PFSK-1 (cell line): ENCODE measurements at regions not wholly inside any gene's neighbourhood (a gene's known extent, or its start where the extent isn't known, plus 50 kb on each side); places are given as distances from the start of the nearest gene placed in this dataset.

Experiments used
- FOXP2 ChIP-seq: optimal IDR thresholded peaks from 2 replicates; pipeline ENCODE3; 2011; ENCODE audit warnings: borderline replicate concordance, control low read depth, inconsistent platforms; ENCODE audit not compliant: insufficient read depth; ENCODE audit errors: extremely low read length, extremely low read depth
- POLR2AphosphoS5 ChIP-seq: IDR thresholded peaks from 2 replicates; pipeline ENCODE4 v1.6.1; 2012; ENCODE audit warnings: low read depth, mild to moderate bottlenecking, control low read depth, low read length, moderate library complexity
- SIN3A ChIP-seq: IDR thresholded peaks from 2 replicates; pipeline ENCODE4 v1.6.1; 2012; ENCODE audit warnings: mild to moderate bottlenecking, low read length, moderate library complexity, borderline replicate concordance; ENCODE audit not compliant: insufficient read depth
- TAF1 ChIP-seq: IDR thresholded peaks from 2 replicates; pipeline ENCODE4 v1.6.1; 2012; ENCODE audit warnings: low read length, control low read depth, borderline replicate concordance; ENCODE audit not compliant: insufficient read depth
- TF ChIP-seq, protein P1 (sequence below), 2 experiments: IDR thresholded peaks; 2 replicates each; pipeline versions ENCODE4 v1.6.1 to v1.8.0; 2011 to 2012; ENCODE audit warnings: low read depth in 2 of 2, low read length in 2 of 2, control low read depth in 1 of 2, inconsistent platforms in 1 of 2, mild to moderate bottlenecking in 1 of 2, moderate library complexity in 1 of 2; ENCODE audit not compliant: insufficient read depth in 1 of 2

DNA sequence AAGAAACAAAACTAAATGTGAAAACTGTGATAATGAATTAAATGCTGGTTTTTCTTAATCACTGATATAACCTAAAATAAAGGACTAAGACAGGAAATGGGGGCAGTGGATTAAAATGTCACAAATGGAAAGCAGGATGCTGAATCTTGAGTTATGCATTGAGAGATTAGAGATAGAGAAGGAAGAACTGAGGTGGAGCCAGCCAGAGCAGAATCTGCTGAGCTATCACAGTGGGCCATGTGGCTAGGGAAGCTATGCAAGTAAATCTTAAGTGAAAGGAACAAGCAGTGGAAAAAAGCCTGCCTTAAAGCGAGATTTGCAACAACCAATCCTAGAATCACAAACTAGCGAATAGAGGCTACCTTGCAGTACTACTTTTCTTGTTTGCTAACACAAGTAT, 188.5 kb upstream of the RASA1 start:
- no peak for TF ChIP-seq FOXP2
- no peak for TF ChIP-seq TAF1
- TF ChIP-seq, protein P1, sequence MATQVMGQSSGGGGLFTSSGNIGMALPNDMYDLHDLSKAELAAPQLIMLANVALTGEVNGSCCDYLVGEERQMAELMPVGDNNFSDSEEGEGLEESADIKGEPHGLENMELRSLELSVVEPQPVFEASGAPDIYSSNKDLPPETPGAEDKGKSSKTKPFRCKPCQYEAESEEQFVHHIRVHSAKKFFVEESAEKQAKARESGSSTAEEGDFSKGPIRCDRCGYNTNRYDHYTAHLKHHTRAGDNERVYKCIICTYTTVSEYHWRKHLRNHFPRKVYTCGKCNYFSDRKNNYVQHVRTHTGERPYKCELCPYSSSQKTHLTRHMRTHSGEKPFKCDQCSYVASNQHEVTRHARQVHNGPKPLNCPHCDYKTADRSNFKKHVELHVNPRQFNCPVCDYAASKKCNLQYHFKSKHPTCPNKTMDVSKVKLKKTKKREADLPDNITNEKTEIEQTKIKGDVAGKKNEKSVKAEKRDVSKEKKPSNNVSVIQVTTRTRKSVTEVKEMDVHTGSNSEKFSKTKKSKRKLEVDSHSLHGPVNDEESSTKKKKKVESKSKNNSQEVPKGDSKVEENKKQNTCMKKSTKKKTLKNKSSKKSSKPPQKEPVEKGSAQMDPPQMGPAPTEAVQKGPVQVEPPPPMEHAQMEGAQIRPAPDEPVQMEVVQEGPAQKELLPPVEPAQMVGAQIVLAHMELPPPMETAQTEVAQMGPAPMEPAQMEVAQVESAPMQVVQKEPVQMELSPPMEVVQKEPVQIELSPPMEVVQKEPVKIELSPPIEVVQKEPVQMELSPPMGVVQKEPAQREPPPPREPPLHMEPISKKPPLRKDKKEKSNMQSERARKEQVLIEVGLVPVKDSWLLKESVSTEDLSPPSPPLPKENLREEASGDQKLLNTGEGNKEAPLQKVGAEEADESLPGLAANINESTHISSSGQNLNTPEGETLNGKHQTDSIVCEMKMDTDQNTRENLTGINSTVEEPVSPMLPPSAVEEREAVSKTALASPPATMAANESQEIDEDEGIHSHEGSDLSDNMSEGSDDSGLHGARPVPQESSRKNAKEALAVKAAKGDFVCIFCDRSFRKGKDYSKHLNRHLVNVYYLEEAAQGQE (IDR thresholded peaks at IDR 0.05; ENCODE audit: insufficient read depth in 1 of 2, low read depth in 2 of 2, low read length in 2 of 2): no peak
- no peak for TF ChIP-seq POLR2AphosphoS5
- TF ChIP-seq SIN3A: no peak

DNA sequence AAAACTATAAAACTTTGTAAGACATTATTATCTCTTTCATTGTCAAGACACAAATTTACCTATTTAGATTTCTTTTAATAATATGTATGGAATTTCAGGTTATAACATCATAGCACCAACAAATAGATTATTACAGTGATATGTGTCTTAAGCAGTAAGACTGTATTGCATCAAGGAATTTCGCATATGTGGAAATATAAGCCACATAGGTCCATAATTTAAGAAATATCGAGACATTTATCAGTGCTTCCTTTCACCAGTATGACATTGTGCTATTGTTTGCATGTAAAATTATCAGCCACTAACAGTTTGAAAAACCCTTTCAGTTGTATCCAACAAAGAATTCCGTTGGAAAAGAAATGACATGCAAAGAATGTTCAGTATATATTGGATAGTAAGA, 186.7 kb upstream of the RASA1 start:
- TF ChIP-seq POLR2AphosphoS5: no peak
- TF ChIP-seq SIN3A: no peak
- TF ChIP-seq TAF1: no peak
- TF ChIP-seq, protein P1 (IDR thresholded peaks at IDR 0.05; ENCODE audit: insufficient read depth in 1 of 2, low read depth in 2 of 2, low read length in 2 of 2): no peak
- TF ChIP-seq FOXP2: no peak

DNA sequence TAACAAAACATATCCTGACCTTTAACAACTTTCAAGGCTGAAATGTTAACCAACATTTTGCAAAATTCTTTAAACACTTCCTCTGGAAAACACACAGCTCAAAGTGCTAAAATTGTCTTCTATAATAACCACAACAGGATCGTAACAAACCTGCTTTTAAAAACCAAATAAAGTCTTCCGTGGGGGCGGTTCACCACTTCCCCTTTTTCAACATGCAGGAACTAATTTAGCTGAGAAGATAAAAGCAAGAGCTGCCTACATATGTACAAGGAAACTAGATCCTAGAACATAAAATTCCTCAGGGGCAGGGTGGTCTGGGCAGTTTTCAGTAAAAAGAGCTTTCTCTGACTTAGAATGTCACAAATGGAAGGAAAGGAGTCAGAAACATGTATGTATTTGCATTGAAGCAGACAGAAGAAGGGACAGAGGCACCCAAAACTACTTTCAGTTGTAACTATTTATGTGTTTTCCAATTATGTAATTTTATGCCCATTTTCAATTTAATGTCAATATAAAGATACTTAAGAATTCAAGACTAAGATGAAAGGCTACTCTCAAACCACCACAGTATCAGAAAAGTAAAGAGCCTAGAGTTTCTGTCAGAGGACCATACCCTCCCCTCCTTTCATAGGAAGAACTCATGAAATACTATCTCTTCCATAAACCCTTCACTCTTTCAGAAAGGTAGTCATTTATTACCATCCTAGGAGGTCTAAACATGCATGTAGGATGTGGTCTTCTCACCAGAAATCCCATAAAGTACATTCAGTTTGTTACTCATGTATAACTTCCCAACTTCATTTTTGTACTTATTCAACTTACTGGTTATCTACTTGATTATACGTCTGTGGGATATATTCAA, 185.9 kb upstream of the RASA1 start:
- TF ChIP-seq POLR2AphosphoS5 (no peak), FOXP2 (no peak), TAF1 (no peak), SIN3A (no peak)
- TF ChIP-seq, protein P1 (IDR thresholded peaks at IDR 0.05; ENCODE audit: insufficient read depth in 1 of 2, low read depth in 2 of 2, low read length in 2 of 2): no peak

DNA sequence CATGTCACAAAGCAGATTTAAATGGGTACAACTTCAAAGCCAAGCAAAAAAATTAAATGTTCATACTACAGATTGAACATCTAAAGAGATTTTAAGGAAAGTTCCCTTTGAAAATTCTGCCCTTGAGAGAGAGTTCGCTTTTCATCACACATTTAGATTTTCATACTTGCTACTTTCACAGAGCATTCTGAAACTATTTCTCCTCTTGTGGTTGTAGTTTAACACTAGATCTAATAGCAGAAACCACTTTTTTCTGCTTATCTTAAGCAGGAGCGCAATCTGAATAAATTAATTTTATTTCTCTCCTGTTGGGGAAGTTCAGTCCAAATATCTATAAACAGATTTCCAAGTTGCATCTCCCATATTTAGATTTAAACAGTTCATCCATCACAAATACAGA, 173.3 kb upstream of the RASA1 start:
- TF ChIP-seq, protein P1 (IDR thresholded peaks at IDR 0.05; ENCODE audit: insufficient read depth in 1 of 2, low read depth in 2 of 2, low read length in 2 of 2): no peak
- no peak for TF ChIP-seq TAF1
- no peak for TF ChIP-seq POLR2AphosphoS5
- TF ChIP-seq FOXP2: no peak
- no peak for TF ChIP-seq SIN3A
